CD4-positive, alpha-beta T cell treated with Interleukin-6 at 100 ng/mL for 8 hours (primary cell): ENCODE measurements at regions not wholly inside any gene's neighbourhood (a gene's known extent, or its start where the extent isn't known, plus 50 kb on each side); places are given as distances from the start of the nearest gene placed in this dataset.

ENCODE experiments used
- DNase-seq: peaks from one replicate; pipeline ENCODE4 v3.0.0-alpha.2; 2020; ENCODE audit warnings: mixed read lengths, low spot score

GRCh38 chr20:10958279-10958678 lies 284.5 kb upstream of the JAG1 start:
- no peak for DNase-seq

GRCh38 chr20:10960416-10960815 lies 286.6 kb upstream of the JAG1 start:
- DNase-seq, result no peak

- no peak for DNase-seq
Measured at GRCh38 chr20:10961651-10962288, 288.0 kb upstream of the JAG1 start.

- no peak for DNase-seq
Measured at GRCh38 chr20:10962937-10963336, 289.1 kb upstream of the JAG1 start.

GRCh38 chr20:10963717-10964266 lies 290.0 kb upstream of the JAG1 start:
- no peak for DNase-seq

GRCh38 chr20:10965936-10966470 lies 292.2 kb upstream of the JAG1 start:
- DNase-seq, result no peak

- no peak for DNase-seq
Measured at GRCh38 chr20:10970109-10970508, 296.3 kb upstream of the JAG1 start.

GRCh38 chr20:10971096-10971495 lies 297.3 kb upstream of the JAG1 start:
- no peak for DNase-seq

- DNase-seq, result no peak
Measured at GRCh38 chr20:10972219-10972860, 298.5 kb upstream of the JAG1 start.

- no peak for DNase-seq
Measured at GRCh38 chr20:10976051-10976450, 302.3 kb upstream of the JAG1 start.

GRCh38 chr20:10978019-10978702 lies 304.4 kb upstream of the JAG1 start:
- no peak for DNase-seq

GRCh38 chr20:10978713-10979112 lies 304.9 kb upstream of the JAG1 start:
- DNase-seq, result no peak

GRCh38 chr20:10982692-10983091 lies 308.9 kb upstream of the JAG1 start:
- DNase-seq, result no peak

GRCh38 chr20:10984294-10984693 lies 310.5 kb upstream of the JAG1 start:
- DNase-seq, result no peak

GRCh38 chr20:10984913-10985312 lies 311.1 kb upstream of the JAG1 start:
- no peak for DNase-seq

GRCh38 chr20:10985536-10985935 lies 311.7 kb upstream of the JAG1 start:
- no peak for DNase-seq

GRCh38 chr20:10986586-10986985 lies 312.8 kb upstream of the JAG1 start:
- DNase-seq, result no peak

GRCh38 chr20:10987651-10988383 lies 314.0 kb upstream of the JAG1 start:
- no peak for DNase-seq

- no peak for DNase-seq
Measured at GRCh38 chr20:10990625-10991382, 317.0 kb upstream of the JAG1 start.

- no peak for DNase-seq
Measured at GRCh38 chr20:10992731-10993130, 318.9 kb upstream of the JAG1 start.

GRCh38 chr20:10994991-10995700 lies 321.3 kb upstream of the JAG1 start:
- no peak for DNase-seq
